OCI-LY1 (cell line): ENCODE measurements at regions not wholly inside any gene's neighbourhood (a gene's known extent, or its start where the extent isn't known, plus 50 kb on each side); places are given as distances from the start of the nearest gene placed in this dataset.

Source experiments
- H2AFZ ChIP-seq: fragments of 200-600 bp; sonication (generic), shearing (Covaris generic); 2 replicates; pipeline ENCODE4 v1.6.0; 2014; ENCODE audit warnings: antibody characterized with exemption, mild to moderate bottlenecking, low read length
- H3F3A ChIP-seq: fragments of 200-600 bp; sonication (generic), shearing (Covaris generic); 2 replicates; pipeline ENCODE4 v1.6.0; 2014; ENCODE audit warnings: mild to moderate bottlenecking, antibody characterized with exemption, low read length, moderate library complexity; ENCODE audit not compliant: insufficient read depth
- H3K27ac ChIP-seq: fragments of 200-600 bp; sonication (generic); 2 replicates; pipeline ENCODE4 v1.5.1; 2014; ENCODE audit warnings: low read length, mixed run types, mild to moderate bottlenecking, low read depth; ENCODE audit not compliant: poor library complexity, severe bottlenecking
- H3K27me3 ChIP-seq: fragments of 200-600 bp; sonication (generic); 2 replicates; pipeline ENCODE4 v1.6.0; 2014; ENCODE audit warnings: antibody characterized with exemption, mild to moderate bottlenecking, low read length, moderate library complexity; ENCODE audit not compliant: insufficient read depth
- H3K36me3 ChIP-seq: fragments of 200-600 bp; sonication (generic); 2 replicates; pipeline ENCODE4 v1.6.1; 2014; ENCODE audit warnings: mild to moderate bottlenecking, antibody characterized with exemption, low read length, moderate library complexity, mixed read lengths; ENCODE audit not compliant: insufficient read depth
- H3K4me1 ChIP-seq: fragments of 200-600 bp; sonication (generic); 2 replicates; pipeline ENCODE4 v1.5.1; 2014; ENCODE audit warnings: mild to moderate bottlenecking, low read length, moderate library complexity; ENCODE audit not compliant: insufficient read depth, severe bottlenecking
- H3K4me2 ChIP-seq: fragments of 200-600 bp; sonication (generic), shearing (Covaris generic); 2 replicates; pipeline ENCODE4 v1.6.1; 2014; ENCODE audit warnings: low read length
- H3K4me3 ChIP-seq: fragments of 200-600 bp; sonication (generic); 2 replicates; pipeline ENCODE4 v1.5.1; 2014; ENCODE audit warnings: low read length, low read depth, mild to moderate bottlenecking, mixed read lengths; ENCODE audit not compliant: poor library complexity, severe bottlenecking
- H3K79me2 ChIP-seq: fragments of 200-600 bp; shearing (Covaris generic); 2 replicates; pipeline ENCODE4 v1.6.1; 2016; ENCODE audit warnings: mixed run types, low read length, mixed read lengths; ENCODE audit not compliant: insufficient read depth
- H3K9ac ChIP-seq: fragments of 200-600 bp; sonication (generic), shearing (Covaris generic); 2 replicates; pipeline ENCODE4 v1.6.1; 2014; ENCODE audit warnings: mild to moderate bottlenecking, low read length, mixed read lengths
- H3K9me2 ChIP-seq: fragments of 200-600 bp; sonication (generic), shearing (Covaris generic); 2 replicates; pipeline ENCODE4 v1.6.1; 2014; ENCODE audit warnings: low read depth, mild to moderate bottlenecking, low read length, mixed read lengths
- H3K9me3 ChIP-seq: fragments of 200-600 bp; shearing (Covaris generic); 2 replicates; pipeline ENCODE4 v1.6.1; 2014; ENCODE audit warnings: low read length, mixed read lengths
- H4K20me1 ChIP-seq: fragments of 200-600 bp; sonication (generic), shearing (Covaris generic); 2 replicates; pipeline ENCODE4 v1.6.0; 2016; ENCODE audit warnings: mild to moderate bottlenecking, low read length; ENCODE audit not compliant: insufficient read depth
- EZH2 ChIP-seq: fragments of 200-600 bp; sonication (generic), shearing (Covaris generic); IDR thresholded peaks from 2 replicates; pipeline ENCODE4 v1.8.0; 2017; ENCODE audit warnings: borderline replicate concordance, mixed run types, mild to moderate bottlenecking, antibody characterized with exemption, low read length, moderate library complexity, mixed read lengths
- TF ChIP-seq, protein P1 (sequence below): fragments of 200-600 bp; sonication (generic), shearing (Covaris generic); IDR thresholded peaks from 2 replicates; pipeline ENCODE4 v1.5.1; 2017; ENCODE audit warnings: mild to moderate bottlenecking, antibody characterized with exemption, low read length, moderate library complexity, mixed read lengths

DNA sequence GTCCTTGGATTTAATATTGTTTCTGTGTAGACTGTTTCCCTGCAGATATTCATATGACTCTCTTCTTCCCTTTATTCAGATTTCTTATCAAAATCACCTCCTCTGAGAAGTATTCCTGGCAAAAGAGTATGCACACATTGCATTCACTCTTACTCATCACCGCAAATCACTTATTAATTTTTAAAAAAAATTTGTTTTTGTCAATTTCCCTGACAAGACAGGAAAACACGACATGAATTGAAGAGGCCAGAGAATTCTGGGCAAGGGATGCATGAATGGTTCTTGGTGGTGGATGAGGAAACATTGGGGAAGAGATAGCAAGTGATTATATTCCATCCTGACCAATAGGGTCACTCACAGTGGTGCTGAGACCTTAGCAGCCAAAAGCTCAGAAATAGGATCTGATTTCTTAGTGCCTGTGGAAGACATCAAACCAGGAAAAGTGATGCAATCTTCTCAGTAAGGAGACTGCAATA, 522.5 kb upstream of the AGA start:
- H3K27ac ChIP-seq: no peak overlapping the region
- H3K79me2 ChIP-seq: no peaks in the 10 kb centered on the region
- TF ChIP-seq, protein P1, sequence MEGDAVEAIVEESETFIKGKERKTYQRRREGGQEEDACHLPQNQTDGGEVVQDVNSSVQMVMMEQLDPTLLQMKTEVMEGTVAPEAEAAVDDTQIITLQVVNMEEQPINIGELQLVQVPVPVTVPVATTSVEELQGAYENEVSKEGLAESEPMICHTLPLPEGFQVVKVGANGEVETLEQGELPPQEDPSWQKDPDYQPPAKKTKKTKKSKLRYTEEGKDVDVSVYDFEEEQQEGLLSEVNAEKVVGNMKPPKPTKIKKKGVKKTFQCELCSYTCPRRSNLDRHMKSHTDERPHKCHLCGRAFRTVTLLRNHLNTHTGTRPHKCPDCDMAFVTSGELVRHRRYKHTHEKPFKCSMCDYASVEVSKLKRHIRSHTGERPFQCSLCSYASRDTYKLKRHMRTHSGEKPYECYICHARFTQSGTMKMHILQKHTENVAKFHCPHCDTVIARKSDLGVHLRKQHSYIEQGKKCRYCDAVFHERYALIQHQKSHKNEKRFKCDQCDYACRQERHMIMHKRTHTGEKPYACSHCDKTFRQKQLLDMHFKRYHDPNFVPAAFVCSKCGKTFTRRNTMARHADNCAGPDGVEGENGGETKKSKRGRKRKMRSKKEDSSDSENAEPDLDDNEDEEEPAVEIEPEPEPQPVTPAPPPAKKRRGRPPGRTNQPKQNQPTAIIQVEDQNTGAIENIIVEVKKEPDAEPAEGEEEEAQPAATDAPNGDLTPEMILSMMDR: no peak
- TF ChIP-seq EZH2: no peak
- no peaks in the 10 kb centered on the region for H3K9me2 ChIP-seq
- H3K9me3 ChIP-seq: no peaks in the 10 kb centered on the region
- H3K36me3 ChIP-seq: no peaks in the 10 kb centered on the region
- no peaks in the 10 kb centered on the region for H3K4me1 ChIP-seq
- H2AFZ ChIP-seq: no peak overlapping the region
- H3K9ac ChIP-seq: no peak overlapping the region
- H3F3A ChIP-seq: no peaks in the 10 kb centered on the region
- no peak overlapping the region for H3K4me2 ChIP-seq
- no peaks in the 10 kb centered on the region for H3K27me3 ChIP-seq
- no peak overlapping the region for H3K4me3 ChIP-seq
- H4K20me1 ChIP-seq: no peaks in the 10 kb centered on the region

- H3K9me2 ChIP-seq: no peaks in the 10 kb centered on the region
- no peaks in the 10 kb centered on the region for H3F3A ChIP-seq
- H3K27me3 ChIP-seq: no peaks in the 10 kb centered on the region
- no peak overlapping the region for H2AFZ ChIP-seq
- H3K9ac ChIP-seq: no peak overlapping the region
- H3K4me3 ChIP-seq: no peak overlapping the region
- H3K9me3 ChIP-seq: no peaks in the 10 kb centered on the region
- H3K79me2 ChIP-seq: no peaks in the 10 kb centered on the region
- H3K36me3 ChIP-seq: no peaks in the 10 kb centered on the region
- no peaks in the 10 kb centered on the region for H3K4me1 ChIP-seq
- no peak overlapping the region for H3K27ac ChIP-seq
- no peak overlapping the region for H3K4me2 ChIP-seq
- H4K20me1 ChIP-seq: no peaks in the 10 kb centered on the region
- TF ChIP-seq EZH2: no peak
- TF ChIP-seq, protein P1: no peak
These were observed 525.1 kb upstream of the AGA start for GRCh38 chr4:177967328-177967727.

DNA sequence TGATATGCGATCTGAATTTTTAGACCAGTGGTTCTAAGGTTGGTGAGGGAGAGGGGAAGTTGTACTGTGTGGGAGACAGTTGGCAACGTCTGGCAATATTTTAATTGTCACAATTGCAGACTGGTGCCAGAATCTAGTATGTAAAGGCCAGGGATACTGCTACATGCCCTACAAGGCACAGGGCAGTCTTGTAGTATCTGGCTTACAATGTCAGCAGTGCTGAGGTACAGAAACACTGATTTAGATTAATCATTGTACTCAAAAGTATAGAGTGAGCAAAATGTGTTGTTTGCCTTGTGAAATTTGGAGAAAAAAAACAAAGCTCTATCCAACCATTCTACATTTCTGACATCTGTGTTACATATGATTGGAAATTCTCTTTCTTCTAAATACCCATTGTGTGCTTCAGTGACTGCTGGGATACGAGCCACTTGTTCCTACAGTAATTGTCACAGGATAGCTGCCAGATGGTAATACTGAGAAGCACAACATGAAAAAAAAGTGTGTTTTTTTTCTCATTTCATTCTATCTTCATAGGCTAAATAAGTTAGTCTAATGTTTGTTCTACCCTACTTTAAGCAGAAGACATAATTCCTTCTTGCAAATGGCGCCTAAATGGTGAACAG, 526.7 kb upstream of the AGA start:
- H3K9ac ChIP-seq: no peak overlapping the region
- H3K4me2 ChIP-seq: no peak overlapping the region
- no peaks in the 10 kb centered on the region for H3K9me2 ChIP-seq
- no peak overlapping the region for H3K4me3 ChIP-seq
- H3K4me1 ChIP-seq: no peaks in the 10 kb centered on the region
- no peak overlapping the region for H2AFZ ChIP-seq
- H3K27ac ChIP-seq: no peak overlapping the region
- H3K36me3 ChIP-seq: no peaks in the 10 kb centered on the region
- H3K27me3 ChIP-seq: no peaks in the 10 kb centered on the region
- no peak for TF ChIP-seq EZH2
- TF ChIP-seq, protein P1: no peak
- H4K20me1 ChIP-seq: no peaks in the 10 kb centered on the region
- no peaks in the 10 kb centered on the region for H3K79me2 ChIP-seq
- no peaks in the 10 kb centered on the region for H3K9me3 ChIP-seq
- no peaks in the 10 kb centered on the region for H3F3A ChIP-seq
